GM12874 (cell line): ENCODE measurements at regions not wholly inside any gene's neighbourhood (a gene's known extent, or its start where the extent isn't known, plus 50 kb on each side); places are given as distances from the start of the nearest gene placed in this dataset.

Experiments used
- CTCF ChIP-seq: IDR thresholded peaks from 2 replicates; pipeline ENCODE4 v1.5.1; 2011; ENCODE audit warnings: low read depth, mild to moderate bottlenecking, control low read depth, low read length, moderate library complexity; ENCODE audit not compliant: insufficient read depth

- TF ChIP-seq CTCF, result no peak
Observed at GRCh38 chr7:116083796-116084195, 53.2 kb upstream of the TFEC start.

- TF ChIP-seq CTCF, result no peak
Observed at GRCh38 chr7:116086547-116087045, 56.0 kb upstream of the TFEC start.

GRCh38 chr7:116087291-116087690, 56.7 kb upstream of the TFEC start:
- TF ChIP-seq CTCF, result no peak

- TF ChIP-seq CTCF, result no peak
Observed at GRCh38 chr7:116087984-116088383, 57.4 kb upstream of the TFEC start.

GRCh38 chr7:116089293-116089692, 58.7 kb upstream of the TFEC start:
- TF ChIP-seq CTCF, result no peak

- no peak for TF ChIP-seq CTCF
Observed at GRCh38 chr7:116093516-116094301, 63.1 kb upstream of the TFEC start.

- TF ChIP-seq CTCF, result no peak
Observed at GRCh38 chr7:116095396-116095795, 64.8 kb upstream of the TFEC start.
